Heart right ventricle (tissue), 16 donors: ENCODE measurements at regions not wholly inside any gene's neighbourhood (a gene's known extent, or its start where the extent isn't known, plus 50 kb on each side); places are given as distances from the start of the nearest gene placed in this dataset.

ENCODE experiments used
- ATAC-seq, 8 donors: fragments of 200-7000 bp; cut with Tn5 transposase; one replicate each; pipeline ENCODE4 v1.9.1; 2020; ENCODE audit warnings: mild to moderate bottlenecking in 8 of 8, moderate library complexity in 8 of 8, moderate number of reproducible peaks in 1 of 8
- DNase-seq, 2 donors: peaks; one replicate each; pipeline ENCODE4 v3.0.0-alpha.2; 2020
- H3K27ac ChIP-seq, 10 donors: fragments of 200-600 bp; sonication (generic) in 2 of 10; one replicate each; pipeline versions ENCODE4 v1.5.0 to v1.8.0; 2020 to 2022; ENCODE audit warnings: mild to moderate bottlenecking in 3 of 10
- H3K27me3 ChIP-seq, 7 donors: fragments of 200-600 bp; one replicate each; pipeline ENCODE4 v1.8.0; 2021 to 2022; ENCODE audit warnings: mild to moderate bottlenecking in 2 of 7
- H3K36me3 ChIP-seq, 9 donors: fragments of 200-600 bp; sonication (generic) in 1 of 9; one replicate each; pipeline versions ENCODE4 v1.5.0 to v1.8.0; 2020 to 2022; ENCODE audit warnings: mild to moderate bottlenecking in 2 of 9
- H3K4me1 ChIP-seq, 9 donors: fragments of 200-600 bp; sonication (generic) in 1 of 9; one replicate each; pipeline versions ENCODE4 v1.5.0 to v1.8.0; 2020 to 2022; ENCODE audit warnings: mild to moderate bottlenecking in 4 of 9
- H3K4me3 ChIP-seq, 10 donors: fragments of 200-600 bp; sonication (generic) in 2 of 10; one replicate each; pipeline versions ENCODE4 v1.5.0 to v1.8.0; 2020 to 2022; ENCODE audit warnings: mild to moderate bottlenecking in 7 of 10, moderate library complexity in 2 of 10
- H3K9me3 ChIP-seq, 11 donors: fragments of 200-600 bp in 10 of 11; sonication (generic) in 2 of 11; one replicate each; pipeline versions ENCODE4 v1.5.0 to v1.8.0; 2013 to 2022; ENCODE audit warnings: mild to moderate bottlenecking in 2 of 11, control low read depth in 1 of 11, moderate library complexity in 1 of 11
- WGBS, 2 donors: extraction: QIAGEN DNeasy Blood & Tissue Kit; methylation state at CpG; one replicate each; pipeline ENCODE4 v1.1.7; 2013; ENCODE audit warnings: inconsistent platforms in 1 of 2; 5-methylcytosine and 5-hydroxymethylcytosine counted together
- intact Hi-C, 10 donors: fragments of 100-400 bp; cut with DNase I; formaldehyde crosslinking; loops; one replicate each; pipeline versions ENCODE4 v1.11.1 to v1.14.2; 2022
- TF ChIP-seq, protein P1 (sequence below), 9 donors: fragments of 200-600 bp; sonication (generic) in 2 of 9; IDR thresholded peaks; one replicate each; pipeline versions ENCODE4 v1.5.0 to v1.8.0; 2021 to 2022; ENCODE audit warnings: antibody characterized with exemption in 9 of 9, mild to moderate bottlenecking in 5 of 9, moderate library complexity in 1 of 9
- donor health status: Arrhythmogenic right ventricular cardiomyopathy.
- donor health status: ischemic (EF 13 %, LVEDD 7.1; RV severe dilation, severe dysfunction).
- donor health status: healthy with polysubstance abuse.
- donor health status: DM: no; HTN: yes; CAD: no.
- donor health status: DM: no; HTN: no; CAD: no.
- donor health status: ischemic (EF 25% LVEDD 6.9; RV normal size, moderate dysfunction).
- donor health status: ischemic (EF 25% LVEDD 5.7; RV mildly dilated, moderate dysfunction).
- donor health status: healthy.
- donor health status: DM: yes; HTN: yes; CAD: no.
- donor health status: Ischemic cardiomyopathy.
- donor health status: ischemic (EF 35%, LVEDD 5.7; RV mildly dilated, moderate dysfunction).
- donor health status: nonischemic (EF 11% LVEDD 7.7; RV severe dilation, severe dysfunction).
- donor health status: DM: yes; HTN: yes; CAD: no.
- donor health status: PGD.
- donor health status: ischemic (EF 29% LVEDD 5.4; RV normal size, mild dysfunction).
- donor health status: nonischemic (EF 23%, LVEDD 6.1; RV moderate dilation, normal function).

DNA sequence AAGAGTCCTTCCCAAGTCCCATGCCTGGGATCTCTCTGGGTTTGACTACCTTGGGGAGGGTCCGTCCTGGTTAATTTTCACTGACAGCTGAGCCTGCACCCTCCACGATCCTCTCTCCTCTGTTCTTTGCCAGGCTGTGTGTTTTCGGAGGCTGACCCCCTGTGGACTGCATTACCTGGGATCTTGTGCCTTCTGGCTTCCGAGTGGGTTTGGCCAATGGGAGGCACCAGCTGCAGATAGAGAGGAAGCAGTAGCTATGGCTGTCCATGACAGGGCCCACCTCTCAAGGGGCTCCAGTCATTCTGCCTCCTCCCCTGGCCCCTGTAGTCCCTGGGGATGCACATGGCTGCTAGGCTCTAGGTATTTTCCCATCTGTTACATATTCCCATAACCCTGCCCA is 285.0 kb downstream of the DMRT2 start:
- DNase-seq: no peak
- no peaks in the 10 kb centered on the region for H3K4me1 ChIP-seq
- H3K4me3 ChIP-seq: no peak overlapping the region
- peaks cover 0 to 5% (median 0%) of the 10 kb centered on the region in 11 donors for H3K9me3 ChIP-seq
- intact Hi-C loops: loop anchor here in 2 of 10 donors (5.0 to 10.0 kb wide), 2 partner anchors 240 to 318 kb away; no protein-coding TSS in a partner anchor
- no peaks in the 10 kb centered on the region for H3K36me3 ChIP-seq
- no peak for ATAC-seq
- no peaks in the 10 kb centered on the region for H3K27me3 ChIP-seq
- WGBS, 2 donors: 63 to 68% methylated on average over 4 of the region's 4 CpGs
- H3K27ac ChIP-seq: no peak overlapping the region
- TF ChIP-seq, protein P1, sequence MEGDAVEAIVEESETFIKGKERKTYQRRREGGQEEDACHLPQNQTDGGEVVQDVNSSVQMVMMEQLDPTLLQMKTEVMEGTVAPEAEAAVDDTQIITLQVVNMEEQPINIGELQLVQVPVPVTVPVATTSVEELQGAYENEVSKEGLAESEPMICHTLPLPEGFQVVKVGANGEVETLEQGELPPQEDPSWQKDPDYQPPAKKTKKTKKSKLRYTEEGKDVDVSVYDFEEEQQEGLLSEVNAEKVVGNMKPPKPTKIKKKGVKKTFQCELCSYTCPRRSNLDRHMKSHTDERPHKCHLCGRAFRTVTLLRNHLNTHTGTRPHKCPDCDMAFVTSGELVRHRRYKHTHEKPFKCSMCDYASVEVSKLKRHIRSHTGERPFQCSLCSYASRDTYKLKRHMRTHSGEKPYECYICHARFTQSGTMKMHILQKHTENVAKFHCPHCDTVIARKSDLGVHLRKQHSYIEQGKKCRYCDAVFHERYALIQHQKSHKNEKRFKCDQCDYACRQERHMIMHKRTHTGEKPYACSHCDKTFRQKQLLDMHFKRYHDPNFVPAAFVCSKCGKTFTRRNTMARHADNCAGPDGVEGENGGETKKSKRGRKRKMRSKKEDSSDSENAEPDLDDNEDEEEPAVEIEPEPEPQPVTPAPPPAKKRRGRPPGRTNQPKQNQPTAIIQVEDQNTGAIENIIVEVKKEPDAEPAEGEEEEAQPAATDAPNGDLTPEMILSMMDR (IDR thresholded peaks at IDR 0.05): no peak

GRCh38 chr9:1337169-1337568 is 287.0 kb downstream of the DMRT2 start:
- TF ChIP-seq, protein P1 (IDR thresholded peaks at IDR 0.05): peak in 1 of 9 donors; percentile 15
- DNase-seq (no peak), ATAC-seq (peak in 1 of 8 donors; percentile 71)
- Histone ChIP-seq H3K27ac (no peak overlapping the region), H3K27me3 (no peaks in the 10 kb centered on the region), H3K9me3 (peaks cover 0 to 5% (median 0%) of the 10 kb centered on the region in 11 donors), H3K4me1 (no peaks in the 10 kb centered on the region), H3K36me3 (no peaks in the 10 kb centered on the region), H3K4me3 (no peak overlapping the region)
- intact Hi-C loops: loop anchor here in 2 of 10 donors (5.0 to 10.0 kb wide), 2 partner anchors 242 to 320 kb away; no protein-coding TSS in a partner anchor
- 23 to 31% methylated on average over 2 of the region's 2 CpGs for WGBS, 2 donors

GRCh38 chr9:1340390-1340789 is 290.2 kb downstream of the DMRT2 start:
- Histone ChIP-seq H3K27me3 (no peaks in the 10 kb centered on the region), H3K27ac (no peak overlapping the region), H3K36me3 (no peaks in the 10 kb centered on the region), H3K4me1 (no peaks in the 10 kb centered on the region), H3K9me3 (peaks cover 0 to 17% (median 3%) of the 10 kb centered on the region in 11 donors), H3K4me3 (no peak overlapping the region)
- DNase-seq (no peak), ATAC-seq (no peak)
- intact Hi-C loops: no loop called here
- TF ChIP-seq, protein P1 (IDR thresholded peaks at IDR 0.05): no peak

DNA sequence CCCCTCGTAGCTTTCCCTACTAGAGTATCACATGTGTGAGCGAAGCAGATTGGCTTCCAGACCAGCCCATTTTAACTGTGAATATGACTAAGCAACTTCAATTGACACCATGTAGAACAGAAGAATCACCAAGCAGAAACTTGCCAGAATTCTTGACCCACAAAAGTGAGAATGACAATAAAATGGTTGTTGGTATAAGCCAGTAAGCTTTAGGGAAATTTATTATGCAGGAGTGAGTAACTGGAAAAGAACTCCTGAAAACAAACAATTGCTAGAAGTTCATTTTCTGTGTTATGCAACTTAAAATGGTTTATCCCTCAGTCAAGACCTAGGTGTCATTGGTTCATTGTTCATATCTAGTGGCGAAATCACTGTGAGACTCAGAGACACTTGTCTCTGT is 303.1 kb downstream of the DMRT2 start:
- Histone ChIP-seq H3K9me3 (no peaks in the 10 kb centered on the region), H3K4me1 (no peaks in the 10 kb centered on the region), H3K36me3 (no peaks in the 10 kb centered on the region), H3K27ac (no peak overlapping the region), H3K27me3 (peaks cover 0 to 4% (median 0%) of the 10 kb centered on the region in 7 donors), H3K4me3 (no peak overlapping the region)
- no peak for DNase-seq
- ATAC-seq: no peak
- intact Hi-C loops: loop anchor here in 2 of 10 donors (10.0 kb wide), 1 partner anchor 62 kb away; no protein-coding TSS in a partner anchor
- 64 to 70% methylated on average over 3 of the region's 3 CpGs for WGBS, 2 donors
- TF ChIP-seq, protein P1 (IDR thresholded peaks at IDR 0.05): no peak
